RWPE2 (cell line): ENCODE measurements at regions not wholly inside any gene's neighbourhood (a gene's known extent, or its start where the extent isn't known, plus 50 kb on each side); places are given as distances from the start of the nearest gene placed in this dataset.

ENCODE experiments used
- ATAC-seq: fragments of 200-7000 bp; cut with Tn5 transposase; 3 replicates; pipeline ENCODE4 v1.9.1; 2021; ENCODE audit warnings: low read depth
- DNase-seq: peaks from one replicate; pipeline ENCODE4 v3.0.0-alpha.2; 2020; ENCODE audit warnings: low spot score
- H3K27ac ChIP-seq: fragments of 450-650 bp; 2 replicates; pipeline ENCODE4 v1.5.1; 2017; ENCODE audit warnings: mild to moderate bottlenecking; ENCODE audit not compliant: poor library complexity, severe bottlenecking
- H3K27me3 ChIP-seq: fragments of 250-450 bp; sonication (Bioruptor Pico); 2 replicates; pipeline ENCODE4 v1.5.1; 2021; ENCODE audit warnings: mild to moderate bottlenecking, moderate library complexity; ENCODE audit not compliant: insufficient read depth, poor library complexity, severe bottlenecking
- H3K36me3 ChIP-seq: fragments of 250-450 bp; sonication (Bioruptor Pico); 2 replicates; pipeline ENCODE4 v1.5.1; 2020; ENCODE audit warnings: low read depth, mild to moderate bottlenecking, moderate library complexity
- H3K4me1 ChIP-seq: fragments of 250-450 bp; sonication (Bioruptor Pico); 2 replicates; pipeline ENCODE4 v1.5.1; 2021; ENCODE audit warnings: mild to moderate bottlenecking, moderate library complexity; ENCODE audit not compliant: insufficient read depth, poor library complexity, severe bottlenecking
- H3K4me3 ChIP-seq: fragments of 250-450 bp; sonication (Bioruptor Pico); 2 replicates; pipeline ENCODE4 v1.5.1; 2021; ENCODE audit warnings: mild to moderate bottlenecking, moderate library complexity; ENCODE audit not compliant: severe bottlenecking
- H3K9me3 ChIP-seq: fragments of 250-450 bp; sonication (Bioruptor Pico); 2 replicates; pipeline ENCODE4 v1.5.1; 2021; ENCODE audit warnings: mild to moderate bottlenecking, moderate library complexity; ENCODE audit not compliant: severe bottlenecking
- TF ChIP-seq, protein P1 (sequence below): fragments of 450-650 bp; IDR thresholded peaks from one replicate; pipeline ENCODE4 v1.5.1; 2017; ENCODE audit warnings: mild to moderate bottlenecking, moderate library complexity; ENCODE audit not compliant: poor library complexity, severe bottlenecking

DNA sequence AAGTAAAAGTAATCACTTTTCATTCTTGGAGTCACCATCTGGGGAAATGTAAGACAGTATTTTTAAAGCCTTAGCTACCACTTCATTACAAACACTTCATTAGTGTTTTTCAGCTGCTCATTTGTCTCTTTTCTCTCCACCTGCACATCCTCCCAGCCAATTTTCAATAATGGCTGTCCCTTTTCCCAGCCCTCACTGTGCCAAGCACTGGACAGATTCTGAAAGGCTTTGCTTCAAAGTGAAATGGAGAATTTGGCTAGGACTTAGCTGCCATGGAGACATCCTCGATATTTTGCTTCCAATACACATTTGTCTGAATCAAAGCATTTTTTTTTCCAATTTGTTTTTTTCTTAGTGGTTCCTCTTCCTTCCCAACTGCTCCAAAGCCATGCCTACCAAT, 272.4 kb upstream of the NRXN1 start:
- no peaks in the 10 kb centered on the region for H3K4me1 ChIP-seq
- no peak overlapping the region for H3K27ac ChIP-seq
- ATAC-seq (no peak), DNase-seq (no peak)
- TF ChIP-seq, protein P1, sequence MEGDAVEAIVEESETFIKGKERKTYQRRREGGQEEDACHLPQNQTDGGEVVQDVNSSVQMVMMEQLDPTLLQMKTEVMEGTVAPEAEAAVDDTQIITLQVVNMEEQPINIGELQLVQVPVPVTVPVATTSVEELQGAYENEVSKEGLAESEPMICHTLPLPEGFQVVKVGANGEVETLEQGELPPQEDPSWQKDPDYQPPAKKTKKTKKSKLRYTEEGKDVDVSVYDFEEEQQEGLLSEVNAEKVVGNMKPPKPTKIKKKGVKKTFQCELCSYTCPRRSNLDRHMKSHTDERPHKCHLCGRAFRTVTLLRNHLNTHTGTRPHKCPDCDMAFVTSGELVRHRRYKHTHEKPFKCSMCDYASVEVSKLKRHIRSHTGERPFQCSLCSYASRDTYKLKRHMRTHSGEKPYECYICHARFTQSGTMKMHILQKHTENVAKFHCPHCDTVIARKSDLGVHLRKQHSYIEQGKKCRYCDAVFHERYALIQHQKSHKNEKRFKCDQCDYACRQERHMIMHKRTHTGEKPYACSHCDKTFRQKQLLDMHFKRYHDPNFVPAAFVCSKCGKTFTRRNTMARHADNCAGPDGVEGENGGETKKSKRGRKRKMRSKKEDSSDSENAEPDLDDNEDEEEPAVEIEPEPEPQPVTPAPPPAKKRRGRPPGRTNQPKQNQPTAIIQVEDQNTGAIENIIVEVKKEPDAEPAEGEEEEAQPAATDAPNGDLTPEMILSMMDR = no peak
- H3K36me3 ChIP-seq = no peaks in the 10 kb centered on the region
- H3K27me3 ChIP-seq = peaks cover 1% of the 10 kb centered on the region
- no peak overlapping the region for H3K4me3 ChIP-seq
- no peaks in the 10 kb centered on the region for H3K9me3 ChIP-seq

DNA sequence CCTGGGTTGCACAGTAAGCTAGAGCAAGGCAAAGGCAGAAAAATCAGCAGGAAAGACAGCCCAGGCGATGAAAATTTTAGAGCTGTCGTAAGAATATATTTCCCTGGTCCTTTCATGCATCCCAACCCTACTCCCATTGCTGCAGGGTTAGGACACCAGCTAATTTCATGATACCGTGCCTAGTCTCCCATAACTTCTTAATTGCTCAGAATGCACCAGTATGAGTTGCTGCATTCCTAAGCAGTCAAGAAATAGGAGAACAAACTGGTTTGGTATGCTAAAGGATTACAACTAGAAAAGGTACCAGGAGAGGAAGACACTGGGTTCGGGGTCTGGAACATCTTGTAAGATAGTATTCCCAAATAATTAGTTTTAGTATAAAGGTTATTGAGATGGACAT, 269.4 kb upstream of the NRXN1 start:
- DNase-seq = no peak
- H3K9me3 ChIP-seq = no peaks in the 10 kb centered on the region
- H3K27me3 ChIP-seq = peaks cover 4% of the 10 kb centered on the region
- no peaks in the 10 kb centered on the region for H3K4me1 ChIP-seq
- no peak overlapping the region for H3K27ac ChIP-seq
- TF ChIP-seq, protein P1 = no peak
- no peaks in the 10 kb centered on the region for H3K36me3 ChIP-seq
- no peak overlapping the region for H3K4me3 ChIP-seq
- ATAC-seq = no peak

DNA sequence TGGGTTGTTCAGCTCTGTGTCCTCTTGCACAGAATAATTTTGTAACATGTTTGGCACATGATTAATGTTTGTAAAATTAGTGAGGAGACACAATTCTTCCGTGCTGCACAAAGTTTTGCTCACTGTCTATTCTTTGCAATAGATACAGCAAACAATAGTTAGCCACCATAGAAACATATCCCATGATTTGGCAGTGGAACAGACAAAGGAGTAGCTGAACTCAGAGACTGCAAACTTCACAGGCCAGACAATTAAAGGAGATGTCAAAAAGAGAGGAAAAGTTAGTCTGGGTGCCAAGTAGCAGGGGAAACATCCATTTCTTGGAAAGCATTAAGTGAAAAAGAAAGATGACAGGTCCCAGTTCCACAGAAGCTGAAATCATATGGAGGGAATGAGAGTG, 267.4 kb upstream of the NRXN1 start:
- Histone ChIP-seq H3K4me3 (no peak overlapping the region), H3K36me3 (no peaks in the 10 kb centered on the region), H3K9me3 (no peaks in the 10 kb centered on the region), H3K4me1 (no peaks in the 10 kb centered on the region), H3K27me3 (peaks cover 4% of the 10 kb centered on the region), H3K27ac (no peak overlapping the region)
- TF ChIP-seq, protein P1 = no peak
- ATAC-seq (no peak), DNase-seq (no peak)

DNA sequence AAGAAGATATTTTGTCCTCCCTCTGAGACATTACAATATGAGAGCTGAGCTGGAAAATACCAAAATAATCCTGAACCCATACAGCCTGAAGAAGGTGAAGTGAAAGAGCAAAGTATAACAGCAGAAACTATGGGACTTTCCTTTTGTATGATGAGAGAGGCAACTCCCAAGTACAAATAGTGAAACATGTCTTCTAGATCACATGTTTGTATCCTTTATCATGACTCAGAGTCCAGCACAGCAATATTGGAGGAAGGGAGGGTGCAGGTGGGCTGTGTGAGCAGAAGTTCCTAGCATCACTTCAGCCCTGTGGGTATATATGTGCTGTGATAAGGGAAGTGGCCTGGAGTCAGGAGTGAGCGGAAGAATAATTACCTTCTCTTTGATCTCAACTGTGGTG, 265.6 kb upstream of the NRXN1 start:
- H3K27me3 ChIP-seq = peaks cover 4% of the 10 kb centered on the region
- TF ChIP-seq, protein P1 = no peak
- H3K4me1 ChIP-seq = no peaks in the 10 kb centered on the region
- no peak overlapping the region for H3K27ac ChIP-seq
- DNase-seq (no peak), ATAC-seq (no peak)
- H3K36me3 ChIP-seq = no peaks in the 10 kb centered on the region
- H3K9me3 ChIP-seq = no peaks in the 10 kb centered on the region
- H3K4me3 ChIP-seq = no peak overlapping the region

DNA sequence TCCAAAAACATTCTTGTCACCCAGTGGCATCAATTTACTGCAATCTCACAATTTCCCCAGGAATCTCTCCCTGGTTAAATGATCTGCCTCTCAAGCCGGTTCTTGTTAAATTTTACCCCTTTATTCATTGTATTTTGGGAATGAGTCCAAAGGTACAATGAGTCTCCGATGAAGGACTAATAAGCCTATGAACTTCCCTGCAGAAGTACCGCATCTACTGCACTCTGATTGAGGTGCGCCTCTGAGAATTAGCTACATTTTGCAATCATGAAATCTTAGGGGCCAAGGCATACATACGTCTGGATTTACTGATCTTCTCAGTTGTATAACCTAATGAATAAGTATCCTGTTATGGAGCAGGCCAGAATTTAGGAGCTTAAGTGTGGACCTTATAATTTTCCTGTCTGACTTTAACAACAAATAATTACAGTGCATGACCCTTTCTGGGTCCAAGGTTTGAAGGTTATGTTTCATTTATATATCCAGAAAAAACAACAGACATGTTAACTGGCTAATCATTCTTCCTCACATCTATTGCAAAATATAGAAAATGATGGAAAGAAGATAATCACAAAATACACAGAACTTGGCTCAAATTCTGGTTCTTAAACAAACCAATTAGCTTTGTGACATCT, 261.8 kb upstream of the NRXN1 start:
- peaks cover under 1% of the 10 kb centered on the region for H3K27me3 ChIP-seq

More for the DNA sequence above, 261.8 kb upstream of the NRXN1 start:
- ATAC-seq (no peak), DNase-seq (no peak)
- H3K4me1 ChIP-seq = peaks cover 12% of the 10 kb centered on the region
- no peaks in the 10 kb centered on the region for H3K9me3 ChIP-seq
- no peak overlapping the region for H3K27ac ChIP-seq
- no peak overlapping the region for H3K4me3 ChIP-seq
- TF ChIP-seq, protein P1 = no peak
- H3K36me3 ChIP-seq = no peaks in the 10 kb centered on the region
